ENCODE measurements at regions not wholly inside any gene's neighbourhood (a gene's known extent, or its start where the extent isn't known, plus 50 kb on each side); places are given as distances from the start of the nearest gene placed in this dataset.

GRCh38 chr10:32210306-32211045, 136.5 kb downstream of the EPC1 start:
- no peak overlapping the region for H3K4me3 ChIP-seq (replicated peaks in 1 of 3; ENCODE audit: insufficient read depth in 1 of 3, low read depth in 2 of 3, low read length in 3 of 3)
- ATAC-seq (peak; percentile 85), DNase-seq (ENCODE audit: low spot score) (peak; percentile 65), FAIRE-seq (peak; percentile 73)
- peak overlapping the region; percentile 30 for H3K4me2 ChIP-seq (ENCODE audit: low read depth, low read length)
- H3K4me1 ChIP-seq (ENCODE audit: insufficient read depth, low read length): peaks cover 29% of the 10 kb centered on the region
- WGBS (ENCODE audit: low lambda C conversion rate): 47% methylated on average over 18 of the region's 18 CpGs
- no peak overlapping the region for H3K9ac ChIP-seq (ENCODE audit: insufficient read depth, low read depth, low read length)
- intact Hi-C loops (cut with micrococcal nuclease; ENCODE audit: unreplicated experiment): loop anchor here (5.0 to 10.0 kb wide), 2 partner anchors 346 to 373 kb away; no protein-coding TSS in a partner anchor
- H3K9me3 ChIP-seq (ENCODE audit: low read length): no peaks in the 10 kb centered on the region
- no peak overlapping the region for H3K27ac ChIP-seq (ENCODE audit: extremely low read length, insufficient read depth, low read length)
- ChIA-PET POLR2A (no interaction called here), CTCF (ENCODE audit: low intra/inter-chr PET ratio, low total read pairs) (interaction anchor here (0.7 to 1.2 kb wide), 2 partner anchors 348 to 402 kb away, joined by 3 read pairs; no protein-coding TSS in a partner anchor)
- H4K20me1 ChIP-seq (ENCODE audit: insufficient read depth, low read length): no peaks in the 10 kb centered on the region
- no peaks in the 10 kb centered on the region for H3K36me3 ChIP-seq (replicated peaks in 1 of 2; ENCODE audit: control insufficient read depth in 1 of 2, insufficient read depth in 2 of 2, low read length in 2 of 2)
- in situ Hi-C loops (cut with HindIII; ENCODE audit: extremely low pct_ligation_motif_present, low pct_unique_long_range_greater_than_20kb): loop anchor here (25.0 kb wide), 1 partner anchor 373 kb away; no protein-coding TSS in a partner anchor
- H3K79me2 ChIP-seq (ENCODE audit: insufficient read depth, low read length): no peaks in the 10 kb centered on the region
- no TSS peak for BruUV-seq (replicated peaks)
- H2AFZ ChIP-seq (ENCODE audit: low read length): no peak overlapping the region
- H3K27me3 ChIP-seq (ENCODE audit: control insufficient read depth in 1 of 2, insufficient read depth in 2 of 2, low read length in 2 of 2): 0 out of 5 replicates have a peak, but pooled peaks cover 0 to 1% of the 10 kb centered on the region in 2 experiments
- no peak for TF ChIP-seq ZSCAN31 (CRISPR knock-in tag; IDR thresholded peaks at IDR 0.05; ENCODE audit: low read depth)
- no peak for TF ChIP-seq ZNF484 (CRISPR knock-in tag; IDR thresholded peaks at IDR 0.05; ENCODE audit: borderline replicate concordance, low read depth)
- TF ChIP-seq CTCF (CRISPR knock-in tag; IDR thresholded peaks at IDR 0.05): peak; percentile 67
- TF ChIP-seq ZNF503 (CRISPR knock-in tag; IDR thresholded peaks at IDR 0.05): 0 out of 2 replicates have a peak, but pooled peaks have one; percentile 43
- peak; percentile 38; the same call in 1 of the 2 replicates for TF ChIP-seq ZNF501 (CRISPR knock-in tag; IDR thresholded peaks at IDR 0.05)
- TF ChIP-seq RXRB (CRISPR knock-in tag; IDR thresholded peaks at IDR 0.05; ENCODE audit: borderline replicate concordance): peak; percentile 16; the same call in 1 of the 2 replicates
- peak; percentile 89 for TF ChIP-seq ZBTB33 (CRISPR knock-in tag; IDR thresholded peaks at IDR 0.05)
- TF ChIP-seq SMC3 (IDR thresholded peaks at IDR 0.05; ENCODE audit: low read length): peak; percentile 35; the same call in 1 of the 2 replicates
- TF ChIP-seq ZBTB37 (CRISPR knock-in tag; IDR thresholded peaks at IDR 0.05): no peak
- TF ChIP-seq THAP9 (CRISPR knock-in tag; IDR thresholded peaks at IDR 0.05; ENCODE audit: borderline replicate concordance): 0 out of 2 replicates have a peak, but pooled peaks have one; percentile 26
